ENCODE measurements at regions not wholly inside any gene's neighbourhood (a gene's known extent, or its start where the extent isn't known, plus 50 kb on each side); places are given as distances from the start of the nearest gene placed in this dataset.

GRCh38 chr6:40108736-40109135, 174.5 kb upstream of the MOCS1 start:
- Histone ChIP-seq H3K36me3 (no peaks in the 10 kb centered on the region), H3K9ac (no peak overlapping the region), H3K9me3 (replicated peaks in 1 of 11) (peaks cover 12 to 36% (median 22%) of the 10 kb centered on the region in 11 experiments; a peak in 20 of 22 replicates), H3K27me3 (no peaks in the 10 kb centered on the region), H3K4me1 (no peaks in the 10 kb centered on the region), H3K27ac (no peak overlapping the region), H3K4me3 (no peak overlapping the region), H4K20me1 (no peaks in the 10 kb centered on the region), H3K4me2 (no peak overlapping the region)
- TF ChIP-seq Cebpa-rat (IDR thresholded peaks at IDR 0.05), result no peak

GRCh38 chr6:40106840-40107239, 172.6 kb upstream of the MOCS1 start:
- H4K20me1 ChIP-seq, result no peaks in the 10 kb centered on the region
- TF ChIP-seq Cebpa-rat (IDR thresholded peaks at IDR 0.05), result no peak
- H3K9ac ChIP-seq, result no peak overlapping the region
- no peak overlapping the region for H3K4me2 ChIP-seq
- H3K9me3 ChIP-seq (replicated peaks in 1 of 11), result peaks cover 12 to 43% (median 24%) of the 10 kb centered on the region in 11 experiments; a peak in 20 of 22 replicates
- H3K4me1 ChIP-seq, result no peaks in the 10 kb centered on the region
- H3K27me3 ChIP-seq, result no peaks in the 10 kb centered on the region
- no peak overlapping the region for H3K4me3 ChIP-seq
- H3K27ac ChIP-seq, result no peak overlapping the region
- no peaks in the 10 kb centered on the region for H3K36me3 ChIP-seq

- no peak for TF ChIP-seq Cebpa-rat (IDR thresholded peaks at IDR 0.05)
- H3K27me3 ChIP-seq, result no peaks in the 10 kb centered on the region
- H4K20me1 ChIP-seq, result no peaks in the 10 kb centered on the region
- H3K9ac ChIP-seq, result no peak overlapping the region
- H3K4me3 ChIP-seq, result no peak overlapping the region
- H3K27ac ChIP-seq, result no peak overlapping the region
- peaks cover 0 to 14% (median 0%) of the 10 kb centered on the region in 10 experiments; a peak in 7 of 20 replicates for H3K4me1 ChIP-seq
- peak overlapping the region in 6 of 11 experiments; percentile 6 to 46 (median 20); a peak in 9 of 22 replicates for H3K4me2 ChIP-seq
- H3K9me3 ChIP-seq (replicated peaks in 1 of 11), result peaks cover 0 to 15% (median 4%) of the 10 kb centered on the region in 11 experiments; a peak in 8 of 22 replicates
- H3K36me3 ChIP-seq, result no peaks in the 10 kb centered on the region
Observed at GRCh38 chr6:40098774-40099173, 164.5 kb upstream of the MOCS1 start.

GRCh38 chr6:40097590-40097989, 163.3 kb upstream of the MOCS1 start:
- no peak for TF ChIP-seq Cebpa-rat (IDR thresholded peaks at IDR 0.05)
- H3K36me3 ChIP-seq, result no peaks in the 10 kb centered on the region
- peaks cover 0 to 10% (median 1%) of the 10 kb centered on the region in 11 experiments; a peak in 7 of 22 replicates for H3K9me3 ChIP-seq (replicated peaks in 1 of 11)
- no peaks in the 10 kb centered on the region for H3K27me3 ChIP-seq
- H3K4me3 ChIP-seq, result no peak overlapping the region
- H3K4me1 ChIP-seq, result peaks cover 0 to 14% (median 0%) of the 10 kb centered on the region in 10 experiments; a peak in 7 of 20 replicates
- no peak overlapping the region for H3K9ac ChIP-seq
- no peak overlapping the region; a peak in 2 of 22 replicates for H3K4me2 ChIP-seq
- H4K20me1 ChIP-seq, result no peaks in the 10 kb centered on the region
- no peak overlapping the region for H3K27ac ChIP-seq

DNA sequence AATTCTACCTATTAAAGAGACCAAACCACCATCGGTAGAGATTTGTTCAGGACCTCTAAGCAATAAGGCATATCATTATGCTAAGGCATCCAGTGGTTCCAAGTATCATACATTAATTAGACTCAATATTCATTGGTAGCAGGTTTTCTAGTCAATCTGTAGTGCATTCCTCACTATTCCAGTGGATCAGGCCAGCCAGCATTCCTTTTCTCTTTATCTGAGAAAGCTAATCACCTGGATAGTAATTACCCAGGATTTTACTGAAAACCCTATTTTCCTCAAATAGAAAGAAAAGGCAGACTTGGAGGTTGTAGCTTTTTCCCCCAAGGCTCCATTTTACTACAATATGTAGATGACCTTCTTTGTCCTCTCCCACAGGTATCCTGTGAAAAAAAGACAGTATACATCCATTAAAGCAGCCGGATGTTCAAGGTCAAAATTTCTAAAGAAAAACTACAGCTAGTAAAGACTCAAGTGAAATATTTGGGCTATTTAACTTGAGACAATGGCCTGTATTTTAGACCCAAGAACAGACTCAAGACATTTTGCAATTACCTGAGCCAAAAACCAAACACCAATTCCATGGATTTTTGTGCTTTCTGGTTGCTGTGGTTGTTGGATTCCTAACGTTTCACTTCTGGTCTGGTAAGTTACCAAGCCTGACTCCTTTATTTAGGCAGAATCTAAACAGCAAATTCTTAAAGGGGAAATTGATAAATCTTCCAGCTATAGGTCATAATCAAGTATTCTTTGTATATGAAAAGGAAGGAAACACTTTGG, 149.1 kb upstream of the MOCS1 start:
- Histone ChIP-seq H3K4me3 (no peak overlapping the region), H4K20me1 (no peaks in the 10 kb centered on the region), H3K9ac (no peak overlapping the region), H3K4me1 (no peaks in the 10 kb centered on the region), H3K27ac (no peak overlapping the region), H3K27me3 (no peaks in the 10 kb centered on the region), H3K9me3 (replicated peaks in 1 of 11) (no peaks in the 10 kb centered on the region), H3K36me3 (no peaks in the 10 kb centered on the region), H3K4me2 (no peak overlapping the region)
- TF ChIP-seq Cebpa-rat (IDR thresholded peaks at IDR 0.05), result no peak

GRCh38 chr6:40082278-40083043, 148.2 kb upstream of the MOCS1 start:
- no peak overlapping the region for H3K4me2 ChIP-seq
- H3K4me1 ChIP-seq, result no peaks in the 10 kb centered on the region
- H3K4me3 ChIP-seq, result no peak overlapping the region
- no peak overlapping the region for H3K9ac ChIP-seq
- H4K20me1 ChIP-seq, result no peaks in the 10 kb centered on the region
- H3K27me3 ChIP-seq, result no peaks in the 10 kb centered on the region
- TF ChIP-seq Cebpa-rat (IDR thresholded peaks at IDR 0.05), result no peak
- H3K27ac ChIP-seq, result no peak overlapping the region
- H3K36me3 ChIP-seq, result no peaks in the 10 kb centered on the region
- H3K9me3 ChIP-seq (replicated peaks in 1 of 11), result no peaks in the 10 kb centered on the region

DNA sequence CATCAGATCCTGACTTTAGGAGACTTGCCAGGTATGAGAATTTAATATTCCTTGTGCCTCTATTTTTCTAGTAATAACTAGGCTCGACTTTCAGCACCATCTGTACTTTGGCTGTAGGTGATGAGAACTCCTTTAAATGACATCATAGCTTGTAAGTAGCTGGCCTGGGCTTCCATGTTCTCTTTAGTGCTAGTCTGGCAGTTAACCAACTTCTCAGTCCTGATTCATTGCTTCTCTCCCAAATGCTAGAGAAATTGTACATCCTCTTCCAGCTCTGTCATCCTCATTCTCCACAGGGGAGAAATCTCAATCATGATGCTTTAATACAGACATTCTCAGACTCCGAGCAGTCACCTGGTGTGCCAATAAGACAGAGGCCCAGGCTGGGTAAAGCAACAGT, 143.5 kb upstream of the MOCS1 start:
- H3K4me2 ChIP-seq, result no peak overlapping the region
- TF ChIP-seq Cebpa-rat (IDR thresholded peaks at IDR 0.05), result no peak
- H3K9ac ChIP-seq, result no peak overlapping the region
- H3K36me3 ChIP-seq, result no peaks in the 10 kb centered on the region
- peaks cover 0 to 15% (median 6%) of the 10 kb centered on the region in 10 experiments; a peak in 9 of 20 replicates for H3K4me1 ChIP-seq
- no peaks in the 10 kb centered on the region for H3K27me3 ChIP-seq
- no peak overlapping the region for H3K27ac ChIP-seq
- no peak overlapping the region for H3K4me3 ChIP-seq
- no peaks in the 10 kb centered on the region for H4K20me1 ChIP-seq
- no peaks in the 10 kb centered on the region for H3K9me3 ChIP-seq (replicated peaks in 1 of 11)

DNA sequence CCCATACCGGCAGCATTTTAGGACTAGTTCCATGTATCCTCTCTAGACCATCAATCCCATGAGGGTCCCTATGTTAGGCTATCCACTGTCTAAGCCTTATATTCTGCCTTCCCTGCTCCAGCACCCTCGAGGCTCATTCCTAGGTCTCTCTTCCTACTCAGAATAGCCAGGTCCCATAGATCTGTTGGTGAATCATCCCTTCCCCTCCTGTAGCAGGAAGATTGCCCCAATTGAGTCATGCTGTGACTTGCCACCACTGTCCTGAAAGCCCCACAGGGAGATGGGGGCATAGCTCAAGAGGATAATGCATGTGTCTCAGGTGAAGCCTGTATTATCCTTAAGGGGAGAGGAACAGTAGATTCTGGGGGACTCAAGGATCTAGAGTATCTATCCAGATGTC, 143.1 kb upstream of the MOCS1 start:
- H4K20me1 ChIP-seq, result no peaks in the 10 kb centered on the region
- no peak overlapping the region for H3K9ac ChIP-seq
- H3K4me3 ChIP-seq, result no peak overlapping the region
- H3K27me3 ChIP-seq, result no peaks in the 10 kb centered on the region
- H3K4me2 ChIP-seq, result no peak overlapping the region
- H3K36me3 ChIP-seq, result no peaks in the 10 kb centered on the region
- no peaks in the 10 kb centered on the region for H3K9me3 ChIP-seq (replicated peaks in 1 of 11)
- peaks cover 0 to 15% (median 6%) of the 10 kb centered on the region in 10 experiments; a peak in 9 of 20 replicates for H3K4me1 ChIP-seq
- H3K27ac ChIP-seq, result no peak overlapping the region
- TF ChIP-seq Cebpa-rat (IDR thresholded peaks at IDR 0.05), result no peak

DNA sequence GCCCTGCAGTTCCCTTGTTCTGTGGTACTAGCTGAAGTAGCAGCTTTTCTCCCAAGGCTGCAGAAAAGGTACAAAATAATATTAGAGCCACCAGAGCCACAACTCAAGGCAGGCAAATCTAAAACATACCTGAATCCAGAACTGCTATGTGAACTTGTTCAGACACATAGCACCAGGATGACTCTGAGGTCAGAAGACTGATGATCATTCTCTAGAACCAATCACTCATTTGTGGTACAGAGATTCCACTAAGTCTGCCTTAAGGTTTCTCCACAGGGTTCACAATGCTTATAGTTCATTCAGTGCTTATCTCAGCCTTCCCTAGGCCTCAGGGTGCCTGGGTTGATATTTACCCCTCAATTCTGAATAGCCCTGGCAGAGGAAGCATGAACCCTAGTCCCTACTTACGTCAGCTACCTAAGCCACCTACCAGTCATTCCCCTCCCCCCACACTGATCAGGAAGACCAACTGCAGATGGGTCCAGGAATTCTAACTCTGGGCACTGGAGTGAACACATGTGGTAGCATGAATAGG, 140.9 kb upstream of the MOCS1 start:
- Histone ChIP-seq H3K9ac (no peak overlapping the region), H3K4me1 (peaks cover 0 to 23% (median 14%) of the 10 kb centered on the region in 10 experiments; a peak in 17 of 20 replicates), H3K9me3 (replicated peaks in 1 of 11) (no peaks in the 10 kb centered on the region), H3K27ac (no peak overlapping the region), H3K27me3 (no peaks in the 10 kb centered on the region), H3K4me3 (no peak overlapping the region), H3K36me3 (no peaks in the 10 kb centered on the region), H3K4me2 (0 out of 22 replicates have a peak overlapping the region, but pooled peaks of 1 of the 11 experiments have one; percentile 11), H4K20me1 (no peaks in the 10 kb centered on the region)
- no peak for TF ChIP-seq Cebpa-rat (IDR thresholded peaks at IDR 0.05)

All from BLaER1 treated with 17β-estradiol and CSF1 and Interleukin-3, amounts not matched to agents 10 nM and 100 nM (cell line).